ENCODE measurements at regions not wholly inside any gene's neighbourhood (a gene's known extent, or its start where the extent isn't known, plus 50 kb on each side); places are given as distances from the start of the nearest gene placed in this dataset.
"Not testable (repeated sequence)": the region's sequence is repeated elsewhere in the genome, so short reads cannot be mapped to it uniquely, and the experiment has no call there.

DNA sequence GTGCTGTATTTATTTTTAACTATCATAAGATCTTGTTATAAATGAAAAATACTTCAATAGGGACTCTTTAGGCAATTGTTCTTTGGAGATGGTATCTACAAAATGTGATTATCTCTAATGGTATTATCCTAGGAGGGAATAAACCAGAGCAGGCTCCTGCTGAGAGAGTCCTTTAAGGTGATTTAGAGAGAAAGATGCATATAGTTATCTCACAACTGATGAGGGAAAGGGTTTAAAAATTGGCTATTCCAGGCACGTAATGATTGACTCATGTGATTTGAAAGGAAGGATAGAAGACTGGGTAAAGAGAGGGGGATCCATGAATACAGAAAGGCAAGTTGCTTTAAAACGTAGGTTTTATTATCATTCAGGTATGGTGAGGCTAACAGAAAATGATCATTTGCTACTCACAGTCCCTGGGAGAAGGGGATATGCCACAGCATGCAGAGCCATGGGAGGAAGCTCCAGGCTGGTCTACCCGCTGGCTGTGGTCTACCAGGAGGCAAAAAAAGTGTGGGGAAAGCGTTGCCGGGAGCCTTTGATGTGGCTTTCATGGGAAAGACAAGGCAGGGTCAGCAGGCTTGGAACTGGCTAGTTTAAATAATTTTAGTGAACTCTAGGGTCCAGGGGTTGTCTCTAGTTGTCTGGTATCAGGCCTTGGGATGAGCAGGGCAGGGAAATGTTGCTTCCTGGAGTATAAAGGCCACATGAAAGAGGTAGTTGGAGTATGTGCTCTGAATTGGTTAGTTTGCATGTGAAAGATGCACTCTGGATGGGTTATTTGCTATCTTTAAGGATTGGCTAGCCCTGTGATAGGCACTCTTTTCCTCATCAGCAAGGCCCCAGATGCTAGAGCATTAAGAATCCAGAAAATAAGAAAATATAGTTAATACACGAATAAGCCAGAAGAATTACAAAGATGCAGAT lies 798.4 kb upstream of the GRM7 start:
- H3K4me3 ChIP-seq (replicated peaks; ENCODE audit: low read depth, low read length): no peak overlapping the region
- TF ChIP-seq, protein P1, sequence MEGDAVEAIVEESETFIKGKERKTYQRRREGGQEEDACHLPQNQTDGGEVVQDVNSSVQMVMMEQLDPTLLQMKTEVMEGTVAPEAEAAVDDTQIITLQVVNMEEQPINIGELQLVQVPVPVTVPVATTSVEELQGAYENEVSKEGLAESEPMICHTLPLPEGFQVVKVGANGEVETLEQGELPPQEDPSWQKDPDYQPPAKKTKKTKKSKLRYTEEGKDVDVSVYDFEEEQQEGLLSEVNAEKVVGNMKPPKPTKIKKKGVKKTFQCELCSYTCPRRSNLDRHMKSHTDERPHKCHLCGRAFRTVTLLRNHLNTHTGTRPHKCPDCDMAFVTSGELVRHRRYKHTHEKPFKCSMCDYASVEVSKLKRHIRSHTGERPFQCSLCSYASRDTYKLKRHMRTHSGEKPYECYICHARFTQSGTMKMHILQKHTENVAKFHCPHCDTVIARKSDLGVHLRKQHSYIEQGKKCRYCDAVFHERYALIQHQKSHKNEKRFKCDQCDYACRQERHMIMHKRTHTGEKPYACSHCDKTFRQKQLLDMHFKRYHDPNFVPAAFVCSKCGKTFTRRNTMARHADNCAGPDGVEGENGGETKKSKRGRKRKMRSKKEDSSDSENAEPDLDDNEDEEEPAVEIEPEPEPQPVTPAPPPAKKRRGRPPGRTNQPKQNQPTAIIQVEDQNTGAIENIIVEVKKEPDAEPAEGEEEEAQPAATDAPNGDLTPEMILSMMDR (IDR thresholded peaks at IDR 0.05; ENCODE audit: low read length, missing control alignments): no peak
- DNase-seq (ENCODE audit: low read depth): no peak

DNA sequence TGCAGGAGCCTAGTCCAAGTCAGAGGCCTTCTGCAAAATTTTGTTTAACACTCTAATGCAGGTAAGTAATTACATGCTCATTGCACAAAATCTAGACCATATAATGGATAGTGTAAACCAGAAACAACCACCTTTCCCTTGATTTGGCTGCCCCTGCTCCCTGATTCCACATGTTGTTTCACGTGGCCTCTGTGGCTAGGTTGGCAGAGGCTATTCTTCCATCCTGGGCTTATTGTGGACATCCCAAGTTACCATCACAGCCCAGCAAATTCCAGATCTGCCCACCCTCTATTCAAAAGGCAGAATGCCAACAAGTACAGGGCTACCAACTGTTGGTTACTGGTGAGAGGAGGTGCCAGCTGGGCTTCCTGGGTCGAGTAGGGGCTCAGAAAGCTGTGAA lies 794.5 kb upstream of the GRM7 start:
- no peak overlapping the region for H3K4me3 ChIP-seq (replicated peaks; ENCODE audit: low read depth, low read length)
- TF ChIP-seq, protein P1 (IDR thresholded peaks at IDR 0.05; ENCODE audit: low read length, missing control alignments): no peak
- DNase-seq (ENCODE audit: low read depth): no peak

DNA sequence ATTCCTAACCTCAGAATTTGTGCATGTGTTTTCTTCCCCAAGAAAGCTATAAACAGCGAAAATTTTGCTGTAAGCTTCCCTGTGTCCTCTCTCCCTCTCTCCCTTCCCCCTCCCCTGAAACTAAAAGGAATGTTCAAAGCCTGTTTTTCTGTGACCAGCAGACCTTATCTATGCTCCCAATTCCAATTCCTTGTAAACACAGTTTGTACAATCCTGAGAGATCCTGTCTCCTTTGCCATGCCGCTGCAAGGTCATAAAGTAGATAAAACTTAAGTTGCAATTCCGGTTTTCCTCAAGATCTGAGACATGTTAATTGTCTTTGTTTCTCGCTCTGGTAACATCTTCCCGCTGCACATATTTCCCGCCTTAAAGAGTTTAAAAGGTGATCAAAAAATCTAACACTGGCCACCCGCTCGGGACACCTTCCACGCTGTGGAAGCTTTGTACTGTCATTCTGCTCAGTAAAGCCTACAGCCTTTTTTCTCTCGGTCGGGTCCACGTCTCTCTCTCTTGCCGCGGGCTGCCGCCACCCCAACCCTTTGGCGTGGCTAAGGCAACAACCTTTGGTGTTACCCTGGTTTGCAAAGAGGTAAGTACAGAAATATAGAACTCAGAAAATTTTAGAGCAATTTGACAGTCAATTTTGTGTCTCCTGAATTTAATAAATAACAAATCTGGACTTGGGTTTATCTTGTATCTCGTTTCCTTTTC lies 793.9 kb upstream of the GRM7 start:
- H3K4me3 ChIP-seq (replicated peaks; ENCODE audit: low read depth, low read length); DNase-seq (ENCODE audit: low read depth): not testable (repeated sequence)

DNA sequence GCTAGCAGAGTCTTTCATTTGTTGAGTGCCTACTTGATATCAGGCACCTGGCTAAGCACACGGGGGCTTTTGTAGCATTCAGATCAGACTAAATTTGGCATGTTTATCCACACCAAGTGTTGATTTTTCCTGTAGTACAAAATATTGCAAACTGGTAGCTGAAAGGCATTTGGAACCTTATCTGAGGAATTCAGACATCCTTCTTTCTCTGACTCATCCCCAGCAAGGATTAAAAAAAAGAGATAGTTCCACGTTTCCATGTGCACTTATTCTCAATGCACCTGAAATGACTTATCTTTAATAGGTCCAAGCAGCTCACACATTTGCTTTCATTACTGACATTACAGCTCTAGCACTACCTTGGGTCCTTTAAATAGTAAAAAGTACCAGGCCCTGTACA lies 786.0 kb upstream of the GRM7 start:
- TF ChIP-seq, protein P1 (IDR thresholded peaks at IDR 0.05; ENCODE audit: low read length, missing control alignments): no peak
- DNase-seq (ENCODE audit: low read depth): no peak
- H3K4me3 ChIP-seq (replicated peaks; ENCODE audit: low read depth, low read length): no peak overlapping the region

DNA sequence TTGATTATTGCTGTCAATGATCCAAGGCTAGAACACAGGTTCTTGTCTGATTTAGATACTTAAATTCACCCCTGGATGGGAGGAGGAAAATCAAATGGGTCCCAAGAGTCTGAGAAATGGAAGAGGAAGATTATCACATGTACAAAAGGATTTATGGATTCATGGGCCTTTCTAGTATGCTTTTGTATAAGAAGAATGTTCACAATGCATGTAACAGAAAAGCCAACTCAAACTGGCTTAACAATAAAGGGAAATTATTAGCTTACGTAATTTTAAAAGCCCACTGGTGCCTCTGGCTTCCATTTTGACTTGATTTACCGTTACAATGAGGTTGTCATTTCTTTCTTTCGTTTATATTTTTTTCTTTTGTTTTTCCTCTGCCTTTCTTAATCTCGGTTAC lies 782.5 kb upstream of the GRM7 start:
- no peak for DNase-seq (ENCODE audit: low read depth)
- TF ChIP-seq, protein P1 (IDR thresholded peaks at IDR 0.05; ENCODE audit: low read length, missing control alignments): no peak
- H3K4me3 ChIP-seq (replicated peaks; ENCODE audit: low read depth, low read length): no peak overlapping the region

DNA sequence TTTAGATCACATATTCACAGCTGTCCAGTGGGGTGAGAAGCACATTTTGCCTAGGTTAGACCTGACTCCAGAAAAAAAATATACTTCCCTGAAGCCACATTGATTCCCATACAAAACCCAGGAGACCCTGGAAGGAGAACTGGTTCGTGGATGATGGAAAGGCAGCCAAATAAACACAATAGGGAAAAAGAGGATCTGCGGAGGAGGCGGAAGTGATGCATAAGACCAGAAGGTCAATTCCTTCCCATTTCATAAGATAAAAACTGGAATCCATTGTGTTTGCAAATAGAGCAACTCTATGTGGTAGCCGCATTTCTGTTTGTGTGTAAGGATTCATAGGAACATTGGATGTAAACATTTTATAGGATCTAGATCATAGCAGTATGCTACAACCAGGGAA lies 781.9 kb upstream of the GRM7 start:
- no peak overlapping the region for H3K4me3 ChIP-seq (replicated peaks; ENCODE audit: low read depth, low read length)
- DNase-seq (ENCODE audit: low read depth): no peak
- TF ChIP-seq, protein P1 (IDR thresholded peaks at IDR 0.05; ENCODE audit: low read length, missing control alignments): no peak

DNA sequence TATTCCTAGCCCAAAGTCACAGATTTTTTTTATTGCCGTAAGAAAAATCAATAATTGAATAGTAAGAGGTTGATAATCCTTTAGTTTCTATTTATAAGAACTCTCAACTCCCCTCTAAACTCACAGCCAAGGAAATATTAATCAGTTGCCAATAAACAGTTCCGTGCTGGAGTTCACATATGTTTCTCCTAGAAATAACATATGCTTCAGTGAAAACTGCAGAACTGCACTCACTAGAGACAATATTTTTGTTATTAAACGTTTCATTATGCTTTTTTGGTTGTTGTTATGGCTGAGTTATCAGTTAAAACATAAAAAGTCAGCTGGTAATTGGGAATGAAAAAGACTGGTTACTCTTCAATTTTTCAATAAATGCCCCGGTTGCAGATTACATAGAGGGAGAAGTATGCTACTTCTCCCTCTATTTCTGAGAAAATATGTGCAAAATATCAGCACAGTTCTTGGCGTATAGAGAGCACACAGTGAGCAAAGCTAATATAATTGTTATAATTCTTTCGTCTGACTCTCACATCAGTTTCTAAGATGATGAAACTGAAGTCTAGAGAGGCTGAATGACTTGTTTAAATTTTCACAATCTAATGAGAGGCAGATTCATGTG lies 781.2 kb upstream of the GRM7 start:
- H3K4me3 ChIP-seq (replicated peaks; ENCODE audit: low read depth, low read length): no peak overlapping the region
- TF ChIP-seq, protein P1 (IDR thresholded peaks at IDR 0.05; ENCODE audit: low read length, missing control alignments): no peak
- DNase-seq (ENCODE audit: low read depth): no peak
